SIG-M5 treated with dmso at 0.1 percent for 504 hours (cell line): ENCODE measurements at regions not wholly inside any gene's neighbourhood (a gene's known extent, or its start where the extent isn't known, plus 50 kb on each side); places are given as distances from the start of the nearest gene placed in this dataset.
"Not testable (repeated sequence)": the region's sequence is repeated elsewhere in the genome, so short reads cannot be mapped to it uniquely, and the experiment has no call there.

Experiments used
- DNase-seq: peaks from one replicate; lab custom pipeline; 2025; ENCODE audit not compliant: unreplicated experiment; lab: John Stamatoyannopoulos, UW

DNA sequence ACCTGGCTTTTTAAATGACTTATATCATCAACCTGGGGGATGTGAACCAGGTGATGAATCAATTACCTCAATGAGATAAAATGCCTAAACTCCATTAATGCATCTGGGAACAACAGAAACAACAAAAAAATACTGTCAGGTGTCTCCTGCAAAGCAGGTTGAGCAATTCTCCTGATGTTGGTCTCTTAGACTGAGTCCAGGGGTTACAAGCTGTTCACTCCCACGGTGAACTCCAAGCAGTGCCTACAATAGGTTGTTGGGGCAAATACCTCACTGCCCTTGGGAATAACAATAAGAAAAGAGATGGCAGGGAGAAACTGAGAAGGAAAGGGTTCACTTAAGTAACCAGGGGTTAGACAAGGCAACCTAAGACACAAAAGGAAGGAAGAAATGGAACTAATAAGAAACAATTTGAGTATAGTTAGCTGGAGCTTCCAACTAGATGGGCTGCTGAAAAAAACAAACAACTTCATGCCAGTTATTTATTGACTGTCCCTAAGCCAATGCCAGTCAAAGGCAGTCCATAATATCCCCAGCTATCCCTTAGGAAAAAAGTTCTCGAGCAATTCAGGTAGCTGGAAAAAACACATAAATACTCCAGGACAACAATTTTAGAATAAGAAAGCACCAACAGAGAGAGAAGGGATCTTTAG lies 97.6 kb upstream of the MAGI3 start:
- DNase-seq = no peak

DNA sequence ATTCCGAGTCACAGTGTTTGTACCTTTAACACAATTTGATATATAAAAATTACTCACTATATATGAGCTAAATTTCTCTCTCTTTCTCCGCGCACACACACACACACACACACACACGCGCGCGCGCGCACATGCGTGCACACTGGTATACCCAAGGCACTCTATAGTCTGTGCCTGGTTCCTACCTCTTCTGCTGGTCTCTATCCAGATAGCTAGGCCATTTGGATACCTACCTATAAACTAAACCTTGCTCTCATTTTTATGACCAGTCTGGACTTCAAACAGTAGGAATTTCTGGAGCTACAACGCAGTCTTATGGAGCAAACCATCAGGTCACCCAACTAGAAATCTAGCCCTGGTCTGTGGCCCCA lies 97.1 kb upstream of the MAGI3 start:
- no peak for DNase-seq

DNA sequence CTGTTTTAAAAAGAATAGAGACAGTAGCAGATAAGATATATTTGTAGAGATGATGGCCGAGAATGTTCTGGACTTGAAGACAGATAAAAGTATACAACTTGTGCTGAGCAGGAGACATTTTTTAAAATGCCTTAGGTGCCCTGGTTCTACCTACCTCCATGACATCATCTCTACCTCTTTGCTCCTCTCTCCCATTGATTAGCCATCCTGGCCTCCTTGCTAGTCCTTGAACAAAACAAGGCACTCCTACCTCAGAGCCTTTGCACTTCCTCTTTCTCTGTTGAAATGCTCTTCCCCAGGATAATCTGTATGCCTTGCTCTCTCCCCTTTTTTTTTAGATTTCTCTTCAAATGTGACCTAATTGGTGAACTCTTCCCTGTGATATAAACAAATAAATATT lies 92.6 kb upstream of the MAGI3 start:
- no peak for DNase-seq

- no peak for DNase-seq
These were observed 91.4 kb upstream of the MAGI3 start for GRCh38 chr1:113298941-113299340.

DNA sequence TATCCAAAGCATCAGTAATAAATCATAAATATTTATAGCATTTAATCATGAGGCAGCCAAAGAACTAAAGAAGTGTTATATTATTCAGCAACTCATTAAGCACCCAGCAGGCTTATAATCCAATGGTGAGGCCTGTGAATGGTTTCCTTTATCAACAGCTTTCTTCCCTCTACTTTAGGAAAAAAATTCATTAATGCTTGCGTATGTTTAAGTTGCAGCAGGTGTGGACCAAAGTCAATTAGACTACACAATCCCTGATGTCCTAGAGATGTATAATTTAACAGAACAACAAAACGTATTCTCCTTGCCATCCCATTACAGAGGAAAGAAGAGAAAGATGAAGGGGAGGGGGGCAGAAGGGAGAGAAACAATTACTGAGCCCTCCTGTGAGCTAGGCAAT lies 87.7 kb upstream of the MAGI3 start:
- no peak for DNase-seq

GRCh38 chr1:113303267-113303666 lies 87.0 kb upstream of the MAGI3 start:
- DNase-seq = no peak

GRCh38 chr1:113305029-113305428 lies 85.3 kb upstream of the MAGI3 start:
- not testable (repeated sequence) for DNase-seq

DNA sequence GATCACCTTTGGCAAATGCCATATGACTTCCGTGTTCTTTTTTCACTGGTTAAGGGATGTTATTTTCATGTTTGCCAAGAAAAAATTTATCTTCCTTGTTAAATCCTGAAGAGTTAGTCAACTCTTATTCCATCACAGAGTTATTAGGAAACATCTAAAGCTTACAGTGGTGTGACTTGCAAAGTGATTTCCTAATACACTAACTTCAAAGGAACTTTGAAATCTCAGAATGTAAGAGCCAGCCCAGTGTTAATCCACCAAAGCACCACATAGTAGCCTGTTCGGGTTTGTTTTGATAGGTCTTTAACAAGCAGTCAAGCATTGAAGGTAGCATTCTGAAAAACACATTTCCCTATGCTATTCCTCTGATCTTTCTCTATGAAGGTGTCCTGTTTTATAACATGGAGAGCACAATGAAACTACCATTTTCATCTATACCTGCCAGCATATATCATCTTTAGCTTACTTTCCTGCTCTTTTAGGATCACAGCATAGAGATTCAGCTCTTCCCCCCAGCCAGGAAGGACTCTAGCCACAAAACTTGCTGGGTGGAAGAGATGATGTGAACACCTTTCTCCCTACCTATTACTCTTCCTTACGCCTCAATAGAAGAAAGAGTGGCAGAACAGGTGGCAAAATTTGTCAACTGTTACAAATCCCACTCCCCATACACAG lies 82.4 kb upstream of the MAGI3 start:
- no peak for DNase-seq

GRCh38 chr1:113312651-113313050 lies 77.7 kb upstream of the MAGI3 start:
- not testable (repeated sequence) for DNase-seq

GRCh38 chr1:113314600-113314999 lies 75.7 kb upstream of the MAGI3 start:
- no peak for DNase-seq

DNA sequence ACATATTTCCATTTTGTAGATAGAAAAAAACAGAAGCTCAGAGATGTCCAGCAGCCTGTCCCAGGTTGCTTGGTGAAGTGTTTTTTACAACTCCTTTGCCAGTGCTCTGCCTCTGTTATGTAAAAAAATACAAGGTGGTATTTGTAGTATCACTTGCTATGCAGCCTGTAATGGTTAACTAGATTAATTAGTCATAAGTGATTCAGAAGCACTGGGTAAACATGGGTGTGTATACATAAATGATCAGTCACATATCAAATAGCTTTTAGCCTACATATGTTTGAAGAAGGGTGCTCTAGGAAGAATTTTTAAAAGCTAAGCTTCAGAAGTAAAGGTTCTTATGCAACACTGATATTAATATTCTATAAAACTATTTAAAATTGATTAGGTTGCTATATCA lies 70.0 kb upstream of the MAGI3 start:
- no peak for DNase-seq

- DNase-seq = no peak
These were observed 69.2 kb upstream of the MAGI3 start for GRCh38 chr1:113320972-113321680.

- no peak for DNase-seq
These were observed 68.4 kb upstream of the MAGI3 start for GRCh38 chr1:113321771-113322387.

GRCh38 chr1:113322439-113322838 lies 67.9 kb upstream of the MAGI3 start:
- DNase-seq = no peak

- DNase-seq = no peak
These were observed 65.3 kb upstream of the MAGI3 start for GRCh38 chr1:113325022-113325421.

DNA sequence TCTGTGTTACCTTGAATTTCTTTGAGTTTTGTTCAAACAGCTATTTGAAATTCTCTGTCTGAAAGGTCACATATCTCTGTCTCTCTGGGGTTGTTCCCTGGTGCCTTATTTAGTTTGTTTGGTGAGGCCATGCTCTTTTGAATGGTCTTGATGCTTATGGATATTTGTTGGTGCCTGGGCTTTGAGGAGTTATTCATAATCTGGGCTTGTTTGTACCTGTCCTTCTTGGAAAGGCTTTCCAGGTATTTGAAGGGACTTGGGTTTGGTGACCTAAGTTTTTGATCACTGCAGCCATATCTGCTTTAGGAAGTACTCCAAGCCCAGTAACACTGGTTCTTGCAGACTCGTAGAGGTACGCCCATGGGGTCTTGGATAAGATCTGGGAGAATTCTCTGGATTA lies 63.3 kb upstream of the MAGI3 start:
- no peak for DNase-seq

DNA sequence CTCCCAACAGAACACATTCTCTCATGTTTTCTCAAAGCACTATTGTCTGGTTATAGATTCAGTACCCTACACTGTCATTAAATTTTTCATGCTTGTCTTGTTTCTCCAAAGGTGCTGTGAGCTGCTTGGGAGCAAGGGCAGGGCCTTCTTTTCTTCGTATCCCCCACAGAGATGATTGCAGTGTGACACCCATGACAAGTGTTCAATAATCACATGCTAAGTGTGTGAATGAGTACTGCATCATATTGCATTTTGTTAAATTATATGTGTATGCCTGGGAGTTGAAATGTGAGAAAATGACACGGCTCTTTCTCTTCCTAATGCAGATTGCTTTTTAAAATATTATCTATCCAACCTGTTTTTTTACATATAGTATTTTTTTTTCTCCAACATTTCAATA lies 57.3 kb upstream of the MAGI3 start:
- DNase-seq = no peak

DNA sequence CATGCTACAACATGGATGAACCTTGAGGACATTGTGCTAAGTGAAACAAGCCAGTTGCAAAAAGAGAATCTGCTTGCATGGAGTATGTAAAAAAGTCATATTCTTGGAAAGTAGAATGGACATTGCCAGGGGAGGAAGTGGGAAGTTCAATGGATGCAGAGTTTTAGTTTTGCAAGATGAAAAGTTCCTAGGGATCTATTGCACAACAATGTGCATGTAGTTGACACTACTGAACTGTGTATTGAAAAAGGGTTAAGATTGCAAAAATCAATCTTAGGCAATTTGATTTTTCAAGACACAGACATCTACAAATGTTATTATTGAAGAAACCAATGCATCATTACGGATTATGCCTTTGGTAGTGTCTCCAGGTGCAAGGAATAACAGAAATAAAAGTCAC lies 50.3 kb upstream of the MAGI3 start:
- DNase-seq = no peak
